ENCODE measurements at regions not wholly inside any gene's neighbourhood (a gene's known extent, or its start where the extent isn't known, plus 50 kb on each side); places are given as distances from the start of the nearest gene placed in this dataset.

DNA sequence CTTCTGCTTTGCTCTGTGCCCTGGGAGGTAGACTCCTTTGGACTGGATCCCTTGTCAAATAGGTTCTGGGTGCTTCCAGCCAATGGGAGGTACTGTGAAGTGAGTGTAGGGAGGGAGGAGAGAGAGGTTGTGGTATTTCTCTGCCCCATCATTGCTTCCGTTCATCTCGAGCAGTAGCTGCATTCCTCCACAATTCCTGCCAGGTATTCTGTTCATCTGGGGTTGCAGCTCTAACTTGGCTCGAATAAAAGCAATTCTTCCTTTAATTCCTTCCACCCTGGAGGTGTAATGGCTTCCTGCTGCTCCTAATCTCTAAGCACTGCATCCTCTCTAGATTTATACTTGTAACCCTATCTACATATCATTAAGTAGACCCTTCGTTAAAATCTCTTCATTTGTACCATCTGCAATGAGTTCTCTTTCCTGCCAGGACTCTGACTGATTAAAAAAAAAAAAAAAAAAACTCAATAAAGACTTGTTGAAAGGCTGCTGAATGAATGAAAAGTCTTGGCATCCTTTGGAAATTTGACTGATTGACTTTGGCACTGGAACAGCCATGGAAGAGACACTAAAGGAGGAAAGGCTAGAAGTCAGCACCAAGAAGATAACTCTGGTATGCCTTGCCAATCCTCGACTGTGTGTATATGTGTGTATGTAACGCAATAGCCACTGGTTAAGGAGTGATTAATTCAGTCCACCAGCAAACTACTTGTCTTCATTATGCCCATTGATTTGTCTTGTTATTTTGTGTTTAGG lies 616.9 kb upstream of the SOX9 start:
- no peak for TF ChIP-seq POLR2A (IDR thresholded peaks at IDR 0.05)
- TF ChIP-seq, protein P1, sequence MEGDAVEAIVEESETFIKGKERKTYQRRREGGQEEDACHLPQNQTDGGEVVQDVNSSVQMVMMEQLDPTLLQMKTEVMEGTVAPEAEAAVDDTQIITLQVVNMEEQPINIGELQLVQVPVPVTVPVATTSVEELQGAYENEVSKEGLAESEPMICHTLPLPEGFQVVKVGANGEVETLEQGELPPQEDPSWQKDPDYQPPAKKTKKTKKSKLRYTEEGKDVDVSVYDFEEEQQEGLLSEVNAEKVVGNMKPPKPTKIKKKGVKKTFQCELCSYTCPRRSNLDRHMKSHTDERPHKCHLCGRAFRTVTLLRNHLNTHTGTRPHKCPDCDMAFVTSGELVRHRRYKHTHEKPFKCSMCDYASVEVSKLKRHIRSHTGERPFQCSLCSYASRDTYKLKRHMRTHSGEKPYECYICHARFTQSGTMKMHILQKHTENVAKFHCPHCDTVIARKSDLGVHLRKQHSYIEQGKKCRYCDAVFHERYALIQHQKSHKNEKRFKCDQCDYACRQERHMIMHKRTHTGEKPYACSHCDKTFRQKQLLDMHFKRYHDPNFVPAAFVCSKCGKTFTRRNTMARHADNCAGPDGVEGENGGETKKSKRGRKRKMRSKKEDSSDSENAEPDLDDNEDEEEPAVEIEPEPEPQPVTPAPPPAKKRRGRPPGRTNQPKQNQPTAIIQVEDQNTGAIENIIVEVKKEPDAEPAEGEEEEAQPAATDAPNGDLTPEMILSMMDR (IDR thresholded peaks at IDR 0.05), result no peak

Measured in vagina (tissue), 2 donors.